Thyroid gland (tissue), 4 donors: ENCODE measurements at regions not wholly inside any gene's neighbourhood (a gene's known extent, or its start where the extent isn't known, plus 50 kb on each side); places are given as distances from the start of the nearest gene placed in this dataset.

Experiments used
- POLR2A ChIP-seq, 2 donors: fragments of 450-650 bp; IDR thresholded peaks; one replicate each; pipeline ENCODE4 v1.6.1; 2017; ENCODE audit warnings: antibody characterized with exemption in 2 of 2, mild to moderate bottlenecking in 2 of 2, moderate library complexity in 1 of 2
- TF ChIP-seq, protein P1 (sequence below), 6 experiments: fragments of 200-600 bp in 3 of 6; fragments of 450-650 bp in 3 of 6; sonication (generic) in 3 of 6; IDR thresholded peaks; one replicate each; pipeline ENCODE4 v1.5.1; 2016 to 2019; ENCODE audit warnings: antibody characterized with exemption in 6 of 6, mild to moderate bottlenecking in 2 of 6, inconsistent platforms in 1 of 6, moderate library complexity in 1 of 6

- no peak for TF ChIP-seq POLR2A (IDR thresholded peaks at IDR 0.05)
- TF ChIP-seq, protein P1, sequence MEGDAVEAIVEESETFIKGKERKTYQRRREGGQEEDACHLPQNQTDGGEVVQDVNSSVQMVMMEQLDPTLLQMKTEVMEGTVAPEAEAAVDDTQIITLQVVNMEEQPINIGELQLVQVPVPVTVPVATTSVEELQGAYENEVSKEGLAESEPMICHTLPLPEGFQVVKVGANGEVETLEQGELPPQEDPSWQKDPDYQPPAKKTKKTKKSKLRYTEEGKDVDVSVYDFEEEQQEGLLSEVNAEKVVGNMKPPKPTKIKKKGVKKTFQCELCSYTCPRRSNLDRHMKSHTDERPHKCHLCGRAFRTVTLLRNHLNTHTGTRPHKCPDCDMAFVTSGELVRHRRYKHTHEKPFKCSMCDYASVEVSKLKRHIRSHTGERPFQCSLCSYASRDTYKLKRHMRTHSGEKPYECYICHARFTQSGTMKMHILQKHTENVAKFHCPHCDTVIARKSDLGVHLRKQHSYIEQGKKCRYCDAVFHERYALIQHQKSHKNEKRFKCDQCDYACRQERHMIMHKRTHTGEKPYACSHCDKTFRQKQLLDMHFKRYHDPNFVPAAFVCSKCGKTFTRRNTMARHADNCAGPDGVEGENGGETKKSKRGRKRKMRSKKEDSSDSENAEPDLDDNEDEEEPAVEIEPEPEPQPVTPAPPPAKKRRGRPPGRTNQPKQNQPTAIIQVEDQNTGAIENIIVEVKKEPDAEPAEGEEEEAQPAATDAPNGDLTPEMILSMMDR (IDR thresholded peaks at IDR 0.05), result no peak
Observed at GRCh38 chr12:93319523-93320050, 58.1 kb upstream of the NUDT4 start.
